ENCODE measurements at regions not wholly inside any gene's neighbourhood (a gene's known extent, or its start where the extent isn't known, plus 50 kb on each side); places are given as distances from the start of the nearest gene placed in this dataset.
"Not testable (repeated sequence)": the region's sequence is repeated elsewhere in the genome, so short reads cannot be mapped to it uniquely, and the experiment has no call there.

- H3K27me3 ChIP-seq (replicated peaks in 1 of 2; ENCODE audit: control insufficient read depth in 2 of 2, extremely low read depth in 1 of 2, insufficient read depth in 2 of 2, low read length in 1 of 2); POLR2A ChIA-PET; H3K4me3 ChIP-seq (ENCODE audit: control insufficient read depth in 1 of 2, extremely low read depth in 1 of 2, low read length in 1 of 2); H3K4me3 Mint-ChIP-seq; CTCF ChIA-PET; H3K4me1 Mint-ChIP-seq; DNase-seq; H3K9me3 Mint-ChIP-seq; ATAC-seq (replicated peaks in 1 of 4); H3K27ac ChIP-seq (ENCODE audit: low read length); H3K27me3 Mint-ChIP-seq; H3K4me1 ChIP-seq (ENCODE audit: control insufficient read depth in 1 of 2, extremely low read depth in 1 of 2, insufficient read depth in 2 of 2, low read length in 2 of 2); H3K36me3 Mint-ChIP-seq; H3K9me3 ChIP-seq; H3K27ac Mint-ChIP-seq; H3K36me3 ChIP-seq (ENCODE audit: control insufficient read depth in 2 of 2, extremely low read depth in 1 of 2, insufficient read depth in 1 of 2, low read length in 1 of 2): not testable (repeated sequence)
- 70% methylated on average over 5 of the region's 13 CpGs for WGBS (ENCODE audit: insufficient coverage)
These were observed 111.3 kb downstream of the OTOP1 start for GRCh38 chr4:4115381-4115780.

DNA sequence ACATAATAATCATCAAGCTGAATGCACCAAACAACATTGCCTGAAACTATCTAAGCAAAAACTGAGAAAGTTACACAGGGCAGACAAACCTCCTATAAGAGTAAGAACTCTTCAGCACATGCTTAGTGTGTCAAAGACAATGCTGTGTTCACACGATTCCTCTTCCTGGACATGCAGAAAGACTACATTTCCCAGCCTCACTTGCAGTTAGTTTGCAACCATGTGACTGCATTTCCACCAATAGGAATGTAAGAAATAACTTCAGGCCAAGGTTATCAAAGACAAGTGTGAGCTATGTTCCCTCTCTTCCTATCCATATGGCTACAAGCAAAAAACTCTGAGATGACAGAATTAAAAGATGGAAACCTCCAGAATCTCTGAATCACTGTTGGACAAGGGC lies 109.8 kb downstream of the OTOP1 start:
- H3K4me1 Mint-ChIP-seq; POLR2A ChIA-PET; CTCF ChIA-PET; H3K36me3 Mint-ChIP-seq; H3K4me3 Mint-ChIP-seq; H3K4me3 ChIP-seq (ENCODE audit: control insufficient read depth in 1 of 2, extremely low read depth in 1 of 2, low read length in 1 of 2); H3K9me3 ChIP-seq; ATAC-seq (replicated peaks in 1 of 4); H3K27ac ChIP-seq (ENCODE audit: low read length); H3K27ac Mint-ChIP-seq; H3K27me3 ChIP-seq (replicated peaks in 1 of 2; ENCODE audit: control insufficient read depth in 2 of 2, extremely low read depth in 1 of 2, insufficient read depth in 2 of 2, low read length in 1 of 2); H3K36me3 ChIP-seq (ENCODE audit: control insufficient read depth in 2 of 2, extremely low read depth in 1 of 2, insufficient read depth in 1 of 2, low read length in 1 of 2); H3K9me3 Mint-ChIP-seq; H3K27me3 Mint-ChIP-seq; H3K4me1 ChIP-seq (ENCODE audit: control insufficient read depth in 1 of 2, extremely low read depth in 1 of 2, insufficient read depth in 2 of 2, low read length in 2 of 2): not testable (repeated sequence)
- DNase-seq = peak in 1 of 35 experiments; percentile 21
- WGBS (ENCODE audit: insufficient coverage) = no CpG with 5 or more reads among the region's 1 CpG

GRCh38 chr4:4134368-4134767 lies 92.4 kb downstream of the OTOP1 start:
- CTCF ChIA-PET; H3K9me3 ChIP-seq; H3K4me1 Mint-ChIP-seq; DNase-seq; ATAC-seq (replicated peaks in 1 of 4); H3K4me3 ChIP-seq (ENCODE audit: control insufficient read depth in 1 of 2, extremely low read depth in 1 of 2, low read length in 1 of 2); H3K36me3 Mint-ChIP-seq; H3K9me3 Mint-ChIP-seq; H3K27ac ChIP-seq (ENCODE audit: low read length); H3K4me1 ChIP-seq (ENCODE audit: control insufficient read depth in 1 of 2, extremely low read depth in 1 of 2, insufficient read depth in 2 of 2, low read length in 2 of 2); H3K27ac Mint-ChIP-seq; POLR2A ChIA-PET; H3K36me3 ChIP-seq (ENCODE audit: control insufficient read depth in 2 of 2, extremely low read depth in 1 of 2, insufficient read depth in 1 of 2, low read length in 1 of 2); H3K27me3 ChIP-seq (replicated peaks in 1 of 2; ENCODE audit: control insufficient read depth in 2 of 2, extremely low read depth in 1 of 2, insufficient read depth in 2 of 2, low read length in 1 of 2); H3K4me3 Mint-ChIP-seq: not testable (repeated sequence)
- peaks cover 14 to 21% of the 10 kb centered on the region in 2 donors for H3K27me3 Mint-ChIP-seq
- no CpG with 5 or more reads among the region's 8 CpGs for WGBS (ENCODE audit: insufficient coverage)

DNA sequence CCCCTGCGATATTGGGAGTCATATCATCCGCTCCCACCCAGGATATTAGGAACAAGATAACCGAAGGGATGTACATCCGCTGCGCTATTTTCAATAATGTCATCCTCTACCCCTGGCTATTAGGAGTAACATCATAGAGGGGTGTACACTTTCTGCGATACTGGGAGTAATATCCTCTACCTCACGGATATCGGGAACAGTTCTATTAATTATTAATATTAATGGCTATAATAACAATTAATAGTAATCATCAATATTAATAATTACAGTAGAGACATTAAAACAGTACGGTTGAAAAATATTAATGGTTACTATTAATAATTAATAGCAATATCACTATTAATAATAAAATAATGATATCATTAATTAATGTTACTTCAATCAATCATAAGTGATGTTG lies 90.1 kb downstream of the OTOP1 start:
- WGBS (ENCODE audit: insufficient coverage) = no CpG with 5 or more reads among the region's 9 CpGs
- H3K36me3 Mint-ChIP-seq; DNase-seq; H3K4me1 Mint-ChIP-seq; H3K4me3 Mint-ChIP-seq; H3K27ac ChIP-seq (ENCODE audit: low read length); H3K4me1 ChIP-seq (ENCODE audit: control insufficient read depth in 1 of 2, extremely low read depth in 1 of 2, insufficient read depth in 2 of 2, low read length in 2 of 2); H3K27ac Mint-ChIP-seq; H3K9me3 ChIP-seq; CTCF ChIA-PET; H3K4me3 ChIP-seq (ENCODE audit: control insufficient read depth in 1 of 2, extremely low read depth in 1 of 2, low read length in 1 of 2); H3K36me3 ChIP-seq (ENCODE audit: control insufficient read depth in 2 of 2, extremely low read depth in 1 of 2, insufficient read depth in 1 of 2, low read length in 1 of 2); H3K27me3 ChIP-seq (replicated peaks in 1 of 2; ENCODE audit: control insufficient read depth in 2 of 2, extremely low read depth in 1 of 2, insufficient read depth in 2 of 2, low read length in 1 of 2); H3K9me3 Mint-ChIP-seq; ATAC-seq (replicated peaks in 1 of 4); POLR2A ChIA-PET: not testable (repeated sequence)
- H3K27me3 Mint-ChIP-seq = peaks cover 9 to 17% of the 10 kb centered on the region in 2 donors
